ENCODE measurements at regions not wholly inside any gene's neighbourhood (a gene's known extent, or its start where the extent isn't known, plus 50 kb on each side); places are given as distances from the start of the nearest gene placed in this dataset.

DNA sequence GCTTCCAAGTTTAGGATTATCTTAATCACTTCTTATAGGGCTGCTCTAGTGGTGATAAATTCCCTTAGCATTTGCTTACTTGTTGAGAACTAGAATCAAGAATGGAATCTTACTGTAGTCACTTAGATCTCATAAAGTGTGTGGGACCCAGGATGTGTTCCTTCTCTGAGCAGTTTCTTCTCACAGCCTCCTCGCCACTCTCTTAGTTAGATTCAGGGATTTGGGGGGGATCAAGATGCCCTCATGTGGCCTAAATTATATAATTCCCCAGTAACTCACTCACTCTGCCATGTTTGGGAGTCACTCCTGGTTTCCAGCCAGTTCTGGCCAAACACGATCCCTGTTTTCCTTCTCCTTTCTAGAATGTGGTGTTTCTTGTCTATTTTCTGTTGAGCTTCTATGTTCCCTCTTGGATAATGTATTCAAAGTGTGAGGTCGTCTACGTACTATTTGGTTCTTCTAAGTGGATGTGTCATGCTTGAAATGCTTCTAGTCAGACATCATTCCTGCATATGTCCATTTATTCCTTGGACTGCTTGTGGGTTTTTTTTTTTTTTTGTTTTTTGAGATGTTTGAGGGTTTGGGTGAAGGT, 414.9 kb upstream of the SYT4 start:
- no peak for TF ChIP-seq POLR2AphosphoS5 (IDR thresholded peaks at IDR 0.05; ENCODE audit: low read depth, low read length)
- TF ChIP-seq POLR2A (IDR thresholded peaks at IDR 0.05; ENCODE audit: low read depth, low read length): no peak
- TF ChIP-seq TAF1 (IDR thresholded peaks at IDR 0.05; ENCODE audit: borderline replicate concordance, low read depth, low read length): no peak
- DNase-seq (ENCODE audit: insufficient read length): no peak
- no peak for FAIRE-seq

DNA sequence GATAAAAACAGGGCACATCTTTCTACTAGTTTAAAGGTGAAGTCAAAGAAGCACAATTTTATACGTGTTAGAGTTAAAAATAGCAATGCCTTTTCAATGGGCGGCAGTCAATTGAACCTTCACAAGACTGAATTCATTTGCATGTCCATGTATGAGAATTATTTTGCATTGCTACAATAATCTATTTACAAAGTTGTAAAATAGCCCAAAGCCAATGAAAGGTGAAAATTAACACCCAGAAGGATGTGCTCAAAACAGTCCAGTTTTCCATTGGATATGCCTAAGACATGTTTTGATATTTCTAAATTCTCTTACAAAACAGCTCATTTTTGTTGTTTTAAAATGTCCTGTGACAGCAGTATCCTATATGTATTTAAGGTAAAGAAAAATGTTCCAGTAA, 425.1 kb upstream of the SYT4 start:
- FAIRE-seq (no peak), DNase-seq (ENCODE audit: insufficient read length) (no peak)
- TF ChIP-seq POLR2AphosphoS5 (IDR thresholded peaks at IDR 0.05; ENCODE audit: low read depth, low read length): no peak
- TF ChIP-seq TAF1 (IDR thresholded peaks at IDR 0.05; ENCODE audit: borderline replicate concordance, low read depth, low read length): no peak
- no peak for TF ChIP-seq POLR2A (IDR thresholded peaks at IDR 0.05; ENCODE audit: low read depth, low read length)

DNA sequence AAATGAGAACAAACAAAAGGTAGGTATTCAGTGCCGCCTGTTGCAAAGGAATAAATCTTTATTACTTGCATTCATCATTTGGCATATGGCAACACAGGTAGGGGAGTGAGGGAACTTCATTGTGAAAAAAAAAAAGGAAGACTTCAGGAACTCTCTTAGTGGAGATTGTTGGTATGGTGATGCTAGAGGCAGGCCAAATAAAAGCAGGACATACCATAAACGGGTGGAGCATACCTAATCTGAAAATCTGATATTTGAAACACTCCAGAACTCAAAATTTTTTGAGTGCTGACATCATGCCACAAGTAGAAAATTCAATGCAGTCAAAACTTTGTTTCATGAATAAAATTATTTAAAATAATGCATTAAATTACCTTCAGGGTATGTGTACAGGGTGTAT, 425.8 kb upstream of the SYT4 start:
- FAIRE-seq (no peak), DNase-seq (ENCODE audit: insufficient read length) (no peak)
- TF ChIP-seq TAF1 (IDR thresholded peaks at IDR 0.05; ENCODE audit: borderline replicate concordance, low read depth, low read length) (no peak), POLR2AphosphoS5 (IDR thresholded peaks at IDR 0.05; ENCODE audit: low read depth, low read length) (no peak), POLR2A (IDR thresholded peaks at IDR 0.05; ENCODE audit: low read depth, low read length) (no peak)

DNA sequence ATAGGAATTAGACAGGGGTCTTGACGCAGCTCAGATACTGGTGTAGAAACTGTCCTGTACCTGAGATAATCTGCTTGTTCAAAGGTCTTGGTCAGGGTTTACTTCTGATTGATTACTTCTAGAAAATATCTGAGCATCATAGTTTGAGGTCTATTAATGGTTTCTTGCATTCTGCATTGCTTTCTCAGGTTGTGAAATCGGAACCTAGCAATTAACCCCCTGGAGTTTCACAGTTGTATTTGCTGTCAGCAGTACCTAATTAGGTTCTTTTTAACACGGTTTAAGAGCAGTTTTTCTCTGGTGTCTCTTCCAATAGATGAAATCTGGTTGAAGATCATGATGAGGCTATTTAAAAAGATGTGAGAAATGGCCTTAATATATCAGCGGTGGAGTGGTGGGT, 428.6 kb upstream of the SYT4 start:
- DNase-seq (ENCODE audit: insufficient read length): no peak
- FAIRE-seq: no peak
- TF ChIP-seq POLR2AphosphoS5 (IDR thresholded peaks at IDR 0.05; ENCODE audit: low read depth, low read length): no peak
- no peak for TF ChIP-seq POLR2A (IDR thresholded peaks at IDR 0.05; ENCODE audit: low read depth, low read length)
- TF ChIP-seq TAF1 (IDR thresholded peaks at IDR 0.05; ENCODE audit: borderline replicate concordance, low read depth, low read length): no peak

DNA sequence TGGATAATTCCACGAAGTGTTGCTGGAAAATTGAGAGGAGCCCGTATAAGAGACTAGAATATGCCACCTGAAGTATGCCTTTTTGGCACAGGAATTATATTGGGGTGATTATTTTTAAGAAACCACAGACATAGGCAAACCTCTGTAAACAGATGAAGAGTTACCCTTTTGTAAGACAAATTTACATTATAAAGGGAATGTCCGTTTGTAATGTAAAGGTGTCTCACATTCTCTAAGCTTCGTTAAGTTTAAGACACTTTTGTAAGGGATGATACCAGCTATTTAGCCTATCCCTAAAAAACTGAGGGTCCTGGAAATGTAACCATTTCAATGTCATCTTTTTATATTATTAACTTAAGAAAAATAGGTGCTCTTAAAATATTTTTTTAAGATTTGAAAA, 432.8 kb upstream of the SYT4 start:
- TF ChIP-seq POLR2AphosphoS5 (IDR thresholded peaks at IDR 0.05; ENCODE audit: low read depth, low read length): no peak
- no peak for TF ChIP-seq TAF1 (IDR thresholded peaks at IDR 0.05; ENCODE audit: borderline replicate concordance, low read depth, low read length)
- no peak for TF ChIP-seq POLR2A (IDR thresholded peaks at IDR 0.05; ENCODE audit: low read depth, low read length)
- FAIRE-seq (no peak), DNase-seq (ENCODE audit: insufficient read length) (no peak)

DNA sequence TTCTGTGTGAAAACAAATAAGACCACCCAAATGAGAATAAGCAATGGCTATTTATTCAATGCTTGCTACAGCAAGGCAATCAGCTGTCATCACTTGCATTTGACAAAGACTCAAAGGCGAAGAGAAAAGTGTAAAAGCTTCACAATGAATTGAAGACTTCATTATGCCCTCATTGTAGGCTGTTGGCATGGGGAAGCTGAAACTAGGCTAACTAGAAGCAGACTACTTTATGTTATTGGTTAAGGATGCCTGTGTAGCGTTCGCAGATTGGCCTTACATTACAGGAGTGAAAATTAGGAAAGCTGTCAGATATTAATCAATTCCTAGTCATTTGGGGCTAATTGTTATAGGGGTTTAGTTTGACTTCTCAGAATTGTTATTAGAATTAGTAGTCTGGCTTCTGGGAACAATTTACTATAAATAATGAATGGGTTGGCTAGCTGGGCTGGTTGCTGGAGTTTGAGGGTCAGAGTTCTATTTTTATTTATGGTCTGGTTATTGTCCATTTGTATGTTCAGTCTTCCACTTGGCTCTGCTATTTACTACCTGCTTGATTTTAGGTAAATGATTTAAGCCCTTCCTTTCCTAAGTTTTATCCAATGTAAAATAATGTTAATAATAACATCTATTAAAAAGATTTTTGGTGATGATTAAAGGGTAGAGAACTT, 437.2 kb upstream of the SYT4 start:
- TF ChIP-seq TAF1 (IDR thresholded peaks at IDR 0.05; ENCODE audit: borderline replicate concordance, low read depth, low read length) (no peak), POLR2AphosphoS5 (IDR thresholded peaks at IDR 0.05; ENCODE audit: low read depth, low read length) (no peak), POLR2A (IDR thresholded peaks at IDR 0.05; ENCODE audit: low read depth, low read length) (no peak)
- DNase-seq (ENCODE audit: insufficient read length) (no peak), FAIRE-seq (no peak)

DNA sequence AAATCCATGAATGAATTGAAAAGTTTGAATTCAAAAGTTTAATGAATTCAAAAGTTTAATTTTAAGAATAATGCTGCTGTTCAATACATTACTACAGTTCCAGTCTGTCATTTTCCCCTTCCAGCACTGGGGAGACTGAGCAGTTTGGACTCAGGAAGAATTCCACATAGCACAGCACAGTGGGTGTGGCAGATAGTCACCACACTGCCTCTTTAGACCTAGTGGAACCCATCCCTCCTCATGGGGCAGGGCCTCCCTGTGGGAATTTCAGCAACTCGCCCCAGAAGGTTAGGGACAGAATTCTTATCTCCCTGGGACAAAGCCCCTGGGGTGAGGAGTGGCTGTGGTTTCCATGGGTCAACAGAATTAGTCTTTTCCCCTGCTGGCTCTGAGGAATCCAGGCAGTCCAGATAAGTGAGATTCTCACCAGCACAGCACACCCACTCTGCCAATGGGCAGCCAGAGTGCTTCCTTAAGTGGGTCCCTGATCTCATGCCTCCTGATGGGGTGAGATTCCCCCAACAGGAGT, 442.0 kb upstream of the SYT4 start:
- no peak for DNase-seq (ENCODE audit: insufficient read length)
- no peak for TF ChIP-seq POLR2A (IDR thresholded peaks at IDR 0.05; ENCODE audit: low read depth, low read length)
- TF ChIP-seq TAF1 (IDR thresholded peaks at IDR 0.05; ENCODE audit: borderline replicate concordance, low read depth, low read length): no peak
- TF ChIP-seq POLR2AphosphoS5 (IDR thresholded peaks at IDR 0.05; ENCODE audit: low read depth, low read length): no peak
- no peak for FAIRE-seq

DNA sequence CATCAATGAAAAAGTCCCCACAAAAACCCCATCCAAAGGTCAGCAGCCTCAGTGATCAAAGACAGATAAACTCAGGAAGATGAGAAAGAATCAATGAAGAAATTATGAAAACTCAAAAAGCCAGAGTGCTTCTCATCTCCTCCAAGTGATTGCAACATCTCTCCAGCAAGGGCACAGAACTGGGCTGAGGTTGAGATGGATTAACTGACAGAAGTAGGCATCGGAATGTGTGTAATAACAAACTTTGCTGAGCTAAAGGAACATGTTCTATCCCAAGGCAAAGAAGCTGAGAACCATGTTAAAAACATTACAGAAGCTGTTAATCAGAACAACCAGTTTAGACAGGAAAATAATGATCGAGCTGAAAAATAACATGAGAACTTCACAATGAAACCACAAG, 442.8 kb upstream of the SYT4 start:
- no peak for TF ChIP-seq TAF1 (IDR thresholded peaks at IDR 0.05; ENCODE audit: borderline replicate concordance, low read depth, low read length)
- TF ChIP-seq POLR2A (IDR thresholded peaks at IDR 0.05; ENCODE audit: low read depth, low read length): no peak
- TF ChIP-seq POLR2AphosphoS5 (IDR thresholded peaks at IDR 0.05; ENCODE audit: low read depth, low read length): no peak
- no peak for FAIRE-seq
- DNase-seq (ENCODE audit: insufficient read length): no peak

DNA sequence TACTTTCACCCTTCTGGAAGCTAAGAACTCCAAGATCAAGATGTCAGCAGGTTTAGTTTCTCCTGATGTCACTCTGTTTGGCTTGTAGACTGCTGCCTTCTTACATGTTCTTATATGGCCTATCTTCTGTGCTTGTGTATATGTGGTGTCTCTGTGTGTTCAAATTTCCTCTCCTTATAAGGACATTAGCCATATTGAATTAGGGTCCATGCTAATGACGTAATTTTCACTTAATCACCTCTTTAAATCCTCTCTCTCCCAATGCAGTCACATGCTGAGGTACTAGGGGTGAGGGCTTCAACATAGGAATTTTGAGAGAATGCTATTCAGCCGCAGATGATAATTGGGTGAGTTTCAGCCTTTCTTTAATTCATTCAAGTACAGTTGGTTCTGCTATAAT, 458.3 kb upstream of the SYT4 start:
- FAIRE-seq: no peak
- no peak for DNase-seq (ENCODE audit: insufficient read length)
- no peak for TF ChIP-seq POLR2AphosphoS5 (IDR thresholded peaks at IDR 0.05; ENCODE audit: low read depth, low read length)
- no peak for TF ChIP-seq POLR2A (IDR thresholded peaks at IDR 0.05; ENCODE audit: low read depth, low read length)
- TF ChIP-seq TAF1 (IDR thresholded peaks at IDR 0.05; ENCODE audit: borderline replicate concordance, low read depth, low read length): no peak

DNA sequence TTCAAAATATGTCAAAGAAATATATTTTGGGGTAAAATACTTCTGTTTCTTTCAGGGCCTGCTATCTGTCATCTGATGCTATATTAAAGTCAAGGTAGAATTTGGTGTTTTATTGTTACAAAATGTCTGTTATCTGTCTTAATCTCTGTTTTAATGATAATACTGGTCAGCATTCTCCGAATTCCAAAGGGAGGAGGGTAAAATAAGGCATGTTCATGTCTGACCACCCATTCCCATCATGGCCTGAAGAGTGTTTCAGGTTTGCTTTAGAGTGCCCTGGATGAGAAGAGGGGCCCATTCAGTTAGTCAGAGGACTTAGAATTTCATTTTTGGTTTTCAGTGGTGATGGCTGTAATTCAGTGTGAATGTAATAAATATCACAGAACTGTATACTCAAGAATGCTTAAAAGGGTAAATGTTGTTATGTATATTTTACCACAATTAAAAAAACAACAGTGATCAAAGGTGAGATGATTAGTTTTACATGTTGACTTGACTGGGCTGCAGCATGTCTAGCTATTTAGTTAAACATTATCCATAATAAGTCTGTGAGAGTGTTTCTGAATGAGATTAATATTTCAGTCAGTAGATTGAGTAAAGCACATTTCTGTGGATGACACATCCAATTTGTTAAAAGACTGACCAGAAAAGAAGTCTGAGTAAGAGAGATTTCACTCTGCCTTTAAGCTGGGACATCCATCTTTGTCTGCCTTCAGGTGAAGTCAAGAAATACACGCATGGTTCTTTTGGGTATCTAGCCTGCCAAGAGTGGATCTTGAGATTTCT, 467.9 kb upstream of the SYT4 start:
- DNase-seq (ENCODE audit: insufficient read length): no peak
- no peak for FAIRE-seq
- TF ChIP-seq POLR2A (IDR thresholded peaks at IDR 0.05; ENCODE audit: low read depth, low read length) (no peak), TAF1 (IDR thresholded peaks at IDR 0.05; ENCODE audit: borderline replicate concordance, low read depth, low read length) (no peak), POLR2AphosphoS5 (IDR thresholded peaks at IDR 0.05; ENCODE audit: low read depth, low read length) (no peak)

DNA sequence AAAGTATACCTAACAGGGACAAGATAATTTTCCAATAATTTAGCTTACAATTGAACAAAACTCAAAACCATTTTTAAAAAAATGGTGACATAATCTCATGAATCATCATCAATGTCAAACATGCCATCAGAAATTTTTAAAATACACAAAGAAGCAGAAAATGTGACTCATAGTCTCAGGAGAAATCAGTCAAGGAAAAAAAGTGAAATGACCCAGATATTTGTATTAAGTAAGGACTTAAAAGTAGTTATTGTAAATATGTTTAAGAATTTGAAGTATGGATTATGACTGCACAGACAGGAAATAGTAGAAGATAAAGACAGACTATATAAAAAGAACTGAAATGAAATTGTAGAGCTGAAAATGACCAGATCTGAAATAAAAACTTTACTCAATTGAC, 473.9 kb upstream of the SYT4 start:
- TF ChIP-seq POLR2AphosphoS5 (IDR thresholded peaks at IDR 0.05; ENCODE audit: low read depth, low read length) (no peak), TAF1 (IDR thresholded peaks at IDR 0.05; ENCODE audit: borderline replicate concordance, low read depth, low read length) (no peak)
- FAIRE-seq: no peak
- no peak for DNase-seq (ENCODE audit: insufficient read length)
